Thyroid gland (tissue), 4 donors: ENCODE measurements at regions not wholly inside any gene's neighbourhood (a gene's known extent, or its start where the extent isn't known, plus 50 kb on each side); places are given as distances from the start of the nearest gene placed in this dataset.

Source experiments
- POLR2A ChIP-seq, 2 donors: fragments of 450-650 bp; IDR thresholded peaks; one replicate each; pipeline ENCODE4 v1.6.1; 2017; ENCODE audit warnings: antibody characterized with exemption in 2 of 2, mild to moderate bottlenecking in 2 of 2, moderate library complexity in 1 of 2
- TF ChIP-seq, protein P1 (sequence below), 6 experiments: fragments of 200-600 bp in 3 of 6; fragments of 450-650 bp in 3 of 6; sonication (generic) in 3 of 6; IDR thresholded peaks; one replicate each; pipeline ENCODE4 v1.5.1; 2016 to 2019; ENCODE audit warnings: antibody characterized with exemption in 6 of 6, mild to moderate bottlenecking in 2 of 6, inconsistent platforms in 1 of 6, moderate library complexity in 1 of 6

DNA sequence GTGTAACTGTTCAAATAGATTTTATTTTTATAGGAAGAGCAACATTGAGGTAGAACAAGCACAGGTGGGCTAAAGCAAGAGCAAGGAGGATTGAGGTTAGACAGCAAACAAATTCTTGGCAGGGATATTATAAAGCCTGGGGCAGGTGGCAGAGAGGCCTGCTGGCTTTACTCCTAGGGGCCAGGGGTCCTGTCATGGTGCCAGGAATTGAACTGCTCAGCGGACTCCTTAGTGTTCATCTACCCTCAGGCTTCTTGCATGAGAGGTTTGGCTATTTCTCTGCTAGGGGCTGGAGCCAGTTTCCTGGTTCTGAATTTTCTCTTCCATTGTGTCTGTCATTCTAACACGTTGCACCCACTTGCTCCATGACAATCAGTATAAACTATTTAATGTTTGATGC, 217.2 kb upstream of the NCAM1 start:
- TF ChIP-seq, protein P1, sequence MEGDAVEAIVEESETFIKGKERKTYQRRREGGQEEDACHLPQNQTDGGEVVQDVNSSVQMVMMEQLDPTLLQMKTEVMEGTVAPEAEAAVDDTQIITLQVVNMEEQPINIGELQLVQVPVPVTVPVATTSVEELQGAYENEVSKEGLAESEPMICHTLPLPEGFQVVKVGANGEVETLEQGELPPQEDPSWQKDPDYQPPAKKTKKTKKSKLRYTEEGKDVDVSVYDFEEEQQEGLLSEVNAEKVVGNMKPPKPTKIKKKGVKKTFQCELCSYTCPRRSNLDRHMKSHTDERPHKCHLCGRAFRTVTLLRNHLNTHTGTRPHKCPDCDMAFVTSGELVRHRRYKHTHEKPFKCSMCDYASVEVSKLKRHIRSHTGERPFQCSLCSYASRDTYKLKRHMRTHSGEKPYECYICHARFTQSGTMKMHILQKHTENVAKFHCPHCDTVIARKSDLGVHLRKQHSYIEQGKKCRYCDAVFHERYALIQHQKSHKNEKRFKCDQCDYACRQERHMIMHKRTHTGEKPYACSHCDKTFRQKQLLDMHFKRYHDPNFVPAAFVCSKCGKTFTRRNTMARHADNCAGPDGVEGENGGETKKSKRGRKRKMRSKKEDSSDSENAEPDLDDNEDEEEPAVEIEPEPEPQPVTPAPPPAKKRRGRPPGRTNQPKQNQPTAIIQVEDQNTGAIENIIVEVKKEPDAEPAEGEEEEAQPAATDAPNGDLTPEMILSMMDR (IDR thresholded peaks at IDR 0.05), result no peak
- no peak for TF ChIP-seq POLR2A (IDR thresholded peaks at IDR 0.05)
